Neural progenitor cell (in vitro differentiated cells): ENCODE measurements at regions not wholly inside any gene's neighbourhood (a gene's known extent, or its start where the extent isn't known, plus 50 kb on each side); places are given as distances from the start of the nearest gene placed in this dataset.

Source experiments
- DNase-seq: peaks from one replicate; pipeline ENCODE4 v3.0.0-alpha.2; 2016; ENCODE audit warnings: low spot score
- H2AFZ ChIP-seq: fragments of 200-600 bp; sonication (generic); replicated peaks from 2 replicates; pipeline ENCODE4 v1.6.1; 2016; ENCODE audit warnings: antibody characterized with exemption
- H3F3A ChIP-seq: fragments of 200-600 bp; sonication (generic); 2 replicates; pipeline ENCODE4 v1.6.1; 2016; ENCODE audit warnings: antibody characterized with exemption, low read depth
- H3K27ac ChIP-seq: fragments of 200-600 bp; sonication (generic); 2 replicates; pipeline ENCODE4 v1.5.1; 2016; ENCODE audit warnings: mild to moderate bottlenecking
- H3K27me3 ChIP-seq: fragments of 200-600 bp; sonication (generic); 2 replicates; pipeline ENCODE4 v1.6.1; 2016; ENCODE audit warnings: mild to moderate bottlenecking, moderate library complexity
- H3K36me3 ChIP-seq: fragments of 200-600 bp; sonication (generic); 2 replicates; pipeline ENCODE4 v1.5.1; 2016
- H3K4me1 ChIP-seq: fragments of 200-600 bp; sonication (generic); 2 replicates; pipeline ENCODE4 v1.6.1; 2016; ENCODE audit warnings: mixed run types
- H3K4me2 ChIP-seq: fragments of 200-600 bp; sonication (generic); 2 replicates; pipeline ENCODE4 v1.6.1; 2016
- H3K4me3 ChIP-seq: fragments of 200-600 bp; sonication (generic); 2 replicates; pipeline ENCODE4 v1.5.1; 2016
- H3K79me2 ChIP-seq: fragments of 200-600 bp; sonication (generic); 2 replicates; pipeline ENCODE4 v1.6.1; 2016; ENCODE audit warnings: low read depth
- H3K9ac ChIP-seq: fragments of 200-600 bp; sonication (generic); 2 replicates; pipeline ENCODE4 v1.6.1; 2016
- H3K9me3 ChIP-seq: fragments of 200-600 bp; sonication (generic); 2 replicates; pipeline ENCODE4 v1.5.1; 2016; ENCODE audit warnings: low read depth
- H4K20me1 ChIP-seq: fragments of 200-600 bp; sonication (generic); 2 replicates; pipeline ENCODE4 v1.6.1; 2016; ENCODE audit warnings: low read depth
- H3K27ac Mint-ChIP-seq: 3 replicates; pipeline ENCODE4 v1.8.0; 2021; ENCODE audit warnings: mixed read lengths
- H3K27me3 Mint-ChIP-seq: 2 replicates; pipeline ENCODE4 v1.8.0; 2022; ENCODE audit warnings: low read depth, mild to moderate bottlenecking, inconsistent platforms, moderate library complexity, mixed read lengths; ENCODE audit not compliant: insufficient read depth
- H3K36me3 Mint-ChIP-seq: 3 replicates; pipeline ENCODE4 v1.8.0; 2021; ENCODE audit warnings: mixed read lengths
- H3K4me1 Mint-ChIP-seq: 3 replicates; pipeline ENCODE4 v1.8.0; 2021; ENCODE audit warnings: mixed read lengths
- H3K4me3 Mint-ChIP-seq: 3 replicates; pipeline ENCODE4 v1.8.0; 2021; ENCODE audit warnings: mild to moderate bottlenecking, moderate library complexity, mixed read lengths
- H3K9me3 Mint-ChIP-seq: 3 replicates; pipeline ENCODE4 v1.8.0; 2020; ENCODE audit warnings: mixed read lengths
- CTCF ChIP-seq: fragments of 200-600 bp; sonication (generic); IDR thresholded peaks from 2 replicates; pipeline ENCODE4 v1.5.1; 2017; ENCODE audit warnings: antibody characterized with exemption, mild to moderate bottlenecking
- EZH2 ChIP-seq: fragments of 200-600 bp; sonication (generic); IDR thresholded peaks from 2 replicates; pipeline ENCODE4 v1.6.1; 2017; ENCODE audit warnings: antibody characterized with exemption, mild to moderate bottlenecking, moderate library complexity
- EZH2phosphoT487 ChIP-seq: fragments of 200-600 bp; sonication (generic); IDR thresholded peaks from 2 replicates; pipeline ENCODE4 v1.6.1; 2017; ENCODE audit warnings: antibody characterized with exemption

GRCh38 chr20:40111282-40111681 is 577.8 kb downstream of the MAFB start:
- H3K4me3 ChIP-seq = no peak overlapping the region
- H3K27ac Mint-ChIP-seq = no peak overlapping the region
- H3K9ac ChIP-seq = no peak overlapping the region
- H3K27me3 ChIP-seq = no peaks in the 10 kb centered on the region
- H3K4me3 Mint-ChIP-seq = no peak overlapping the region
- H3K4me2 ChIP-seq = no peak overlapping the region
- peaks cover 6% of the 10 kb centered on the region for H3K27me3 Mint-ChIP-seq
- peaks cover 13% of the 10 kb centered on the region for H3K4me1 Mint-ChIP-seq
- no peaks in the 10 kb centered on the region for H3F3A ChIP-seq
- H3K27ac ChIP-seq = no peak overlapping the region
- H2AFZ ChIP-seq = no peak overlapping the region
- TF ChIP-seq EZH2 = no peak
- TF ChIP-seq CTCF = no peak
- no peak for TF ChIP-seq EZH2phosphoT487
- peaks cover 14% of the 10 kb centered on the region for H3K4me1 ChIP-seq
- H3K9me3 ChIP-seq = no peaks in the 10 kb centered on the region
- no peak for DNase-seq
- H3K79me2 ChIP-seq = no peaks in the 10 kb centered on the region
- H3K36me3 Mint-ChIP-seq = no peaks in the 10 kb centered on the region
- no peaks in the 10 kb centered on the region for H4K20me1 ChIP-seq
- H3K36me3 ChIP-seq = no peaks in the 10 kb centered on the region
- H3K9me3 Mint-ChIP-seq = no peaks in the 10 kb centered on the region

GRCh38 chr20:40110311-40110831 is 578.7 kb downstream of the MAFB start:
- DNase-seq = no peak
- H3K27ac Mint-ChIP-seq = no peak overlapping the region
- Histone ChIP-seq H2AFZ (no peak overlapping the region), H3K4me3 (no peak overlapping the region), H3K9me3 (no peaks in the 10 kb centered on the region), H3F3A (no peaks in the 10 kb centered on the region), H3K4me1 (peaks cover 11% of the 10 kb centered on the region), H3K36me3 (no peaks in the 10 kb centered on the region), H4K20me1 (no peaks in the 10 kb centered on the region), H3K4me2 (no peak overlapping the region), H3K27me3 (no peaks in the 10 kb centered on the region), H3K27ac (no peak overlapping the region), H3K79me2 (no peaks in the 10 kb centered on the region), H3K9ac (no peak overlapping the region)
- peaks cover under 1% of the 10 kb centered on the region for H3K27me3 Mint-ChIP-seq
- H3K4me1 Mint-ChIP-seq = peaks cover 10% of the 10 kb centered on the region
- no peaks in the 10 kb centered on the region for H3K9me3 Mint-ChIP-seq
- no peaks in the 10 kb centered on the region for H3K36me3 Mint-ChIP-seq
- TF ChIP-seq EZH2phosphoT487 = no peak
- no peak for TF ChIP-seq CTCF
- no peak for TF ChIP-seq EZH2
- no peak overlapping the region for H3K4me3 Mint-ChIP-seq

- peaks cover 2% of the 10 kb centered on the region for H3K4me1 Mint-ChIP-seq
- H3K27me3 Mint-ChIP-seq = no peaks in the 10 kb centered on the region
- H3K4me3 Mint-ChIP-seq = no peak overlapping the region
Observed at GRCh38 chr20:40109136-40109535, 579.9 kb downstream of the MAFB start.

More at GRCh38 chr20:40109136-40109535, 579.9 kb downstream of the MAFB start:
- H3K4me3 ChIP-seq = no peak overlapping the region
- no peak overlapping the region for H3K4me2 ChIP-seq
- no peaks in the 10 kb centered on the region for H3K4me1 ChIP-seq
- no peak overlapping the region for H3K9ac ChIP-seq
- no peaks in the 10 kb centered on the region for H3K27me3 ChIP-seq
- H3K36me3 Mint-ChIP-seq = no peaks in the 10 kb centered on the region
- H3K9me3 ChIP-seq = no peaks in the 10 kb centered on the region
- no peaks in the 10 kb centered on the region for H3K9me3 Mint-ChIP-seq
- TF ChIP-seq EZH2phosphoT487 (no peak), CTCF (no peak), EZH2 (no peak)
- no peaks in the 10 kb centered on the region for H4K20me1 ChIP-seq
- no peak overlapping the region for H3K27ac Mint-ChIP-seq
- no peak for DNase-seq
- no peaks in the 10 kb centered on the region for H3K79me2 ChIP-seq
- H3F3A ChIP-seq = no peaks in the 10 kb centered on the region
- no peak overlapping the region for H2AFZ ChIP-seq
- no peak overlapping the region for H3K27ac ChIP-seq
- H3K36me3 ChIP-seq = no peaks in the 10 kb centered on the region
